IMR-90 (cell line): ENCODE measurements at regions not wholly inside any gene's neighbourhood (a gene's known extent, or its start where the extent isn't known, plus 50 kb on each side); places are given as distances from the start of the nearest gene placed in this dataset.

Experiments used
- ATAC-seq: fragments of 200-7000 bp; cut with Tn5 transposase; 2 replicates; pipeline ENCODE4 v1.9.1; 2020; ENCODE audit warnings: low read depth, mild to moderate bottlenecking, moderate library complexity
- BruUV-seq: library from RNA; stranded (reverse); fragments of 400-500 nt; replicated peaks from 2 replicates; lab custom pipeline; 2021; lab: Mats Ljungman, UMichigan
- CTCF ChIA-PET: fragments of 300-600 bp; formaldehyde crosslinking; extraction: SDS; loops from one replicate; lab custom pipeline; 2021; ENCODE audit warnings: antibody characterized with exemption; lab: Yijun Ruan, JAX
- POLR2A ChIA-PET: fragments of 300-600 bp; sonication (Branson Sonifier 250); formaldehyde crosslinking; loops from one replicate; lab custom pipeline; 2022; ENCODE audit warnings: antibody characterized with exemption; ENCODE audit not compliant: unreplicated experiment; lab: Charles Lee
- DNase-seq: peaks from one replicate; pipeline ENCODE4 v3.0.0; 2013
- H2AFZ ChIP-seq: replicated peaks from 2 replicates; pipeline ENCODE3; 2013; ENCODE audit warnings: low read length, mild to moderate bottlenecking; ENCODE audit not compliant: poor library complexity
- H2AK5ac ChIP-seq: 2 replicates; pipeline ENCODE4 v1.6.1; 2013; ENCODE audit warnings: low read depth, low read length, inconsistent platforms
- H2AK9ac ChIP-seq: replicated peaks from 2 replicates; pipeline ENCODE3; 2013; ENCODE audit warnings: mild to moderate bottlenecking, low read depth, low read length, moderate library complexity; ENCODE audit not compliant: poor library complexity
- H2BK120ac ChIP-seq: 2 replicates; pipeline ENCODE4 v1.6.1; 2013; ENCODE audit warnings: low read depth, low read length, inconsistent platforms
- H2BK15ac ChIP-seq: 3 replicates; pipeline ENCODE4 v1.6.1; 2013; ENCODE audit warnings: low read depth, low read length, inconsistent platforms
- H2BK20ac ChIP-seq: 2 replicates; pipeline ENCODE4 v1.6.1; 2013; ENCODE audit warnings: low read depth, mild to moderate bottlenecking, inconsistent platforms, low read length, moderate library complexity
- H2BK5ac ChIP-seq: 2 replicates; pipeline ENCODE4 v1.6.1; 2013; ENCODE audit warnings: mild to moderate bottlenecking, low read depth, low read length, inconsistent platforms; ENCODE audit not compliant: poor library complexity, severe bottlenecking
- H3K14ac ChIP-seq: replicated peaks from 2 replicates; pipeline ENCODE4 v1.6.1; 2013; ENCODE audit warnings: low read depth, low read length, inconsistent platforms
- H3K18ac ChIP-seq: 2 replicates; pipeline ENCODE4 v1.6.1; 2013; ENCODE audit warnings: low read depth, low read length, control low read depth
- H3K23ac ChIP-seq: 2 replicates; pipeline ENCODE4 v1.6.1; 2013; ENCODE audit warnings: low read depth, low read length, inconsistent platforms
- H3K27ac ChIP-seq: 2 replicates; pipeline ENCODE4 v1.5.1; 2013; ENCODE audit warnings: mild to moderate bottlenecking, control low read depth, low read length; ENCODE audit not compliant: insufficient read depth
- H3K27me3 ChIP-seq: 2 replicates; pipeline ENCODE4 v1.6.1; 2013; ENCODE audit warnings: low read length; ENCODE audit not compliant: control insufficient read depth, insufficient read depth
- H3K36me3 ChIP-seq: 2 replicates; pipeline ENCODE4 v1.6.1; 2013; ENCODE audit warnings: low read length, mixed read lengths; ENCODE audit not compliant: control insufficient read depth, insufficient read depth
- H3K4ac ChIP-seq: 2 replicates; pipeline ENCODE4 v1.6.1; 2013; ENCODE audit warnings: low read depth, low read length, inconsistent platforms
- H3K4me1 ChIP-seq: 2 replicates; pipeline ENCODE4 v1.6.1; 2013; ENCODE audit warnings: low read length, mixed read lengths; ENCODE audit not compliant: control insufficient read depth, insufficient read depth
- H3K4me2 ChIP-seq: 2 replicates; pipeline ENCODE4 v1.6.1; 2013; ENCODE audit warnings: low read depth, mild to moderate bottlenecking, control low read depth, low read length, moderate library complexity
- H3K4me3 ChIP-seq: 2 replicates; pipeline ENCODE4 v1.5.1; 2013; ENCODE audit warnings: low read depth, mild to moderate bottlenecking, control low read depth, low read length, moderate library complexity; ENCODE audit not compliant: insufficient read depth
- H3K56ac ChIP-seq: 2 replicates; pipeline ENCODE4 v1.6.1; 2013; ENCODE audit warnings: low read length, inconsistent platforms; ENCODE audit not compliant: insufficient read depth; ENCODE audit errors: extremely low read depth
- H3K79me1 ChIP-seq, 2 experiments: 2 replicates each; pipeline ENCODE4 v1.6.1; 2013; ENCODE audit warnings: low read length in 2 of 2, inconsistent platforms in 1 of 2, low read depth in 1 of 2
- H3K9ac ChIP-seq: 2 replicates; pipeline ENCODE4 v1.6.1; 2013; ENCODE audit warnings: low read depth, low read length, control low read depth
- H3K9me1 ChIP-seq: 2 replicates; pipeline ENCODE4 v1.6.1; 2013; ENCODE audit warnings: low read length, inconsistent platforms; ENCODE audit not compliant: insufficient read depth
- H3K9me3 ChIP-seq: 2 replicates; pipeline ENCODE4 v1.6.1; 2013; ENCODE audit warnings: low read length; ENCODE audit not compliant: control insufficient read depth, insufficient read depth
- H4K20me1 ChIP-seq: 2 replicates; pipeline ENCODE4 v1.6.1; 2013; ENCODE audit warnings: low read length, inconsistent platforms; ENCODE audit not compliant: insufficient read depth
- H4K5ac ChIP-seq: 2 replicates; pipeline ENCODE4 v1.6.1; 2013; ENCODE audit warnings: mild to moderate bottlenecking, low read depth, low read length, control low read depth
- H4K8ac ChIP-seq, 2 experiments: 2 replicates each; pipeline ENCODE4 v1.6.1; 2013; ENCODE audit warnings: low read depth in 2 of 2, low read length in 2 of 2, control low read depth in 1 of 2, inconsistent platforms in 1 of 2
- H4K91ac ChIP-seq: 2 replicates; pipeline ENCODE4 v1.6.1; 2013; ENCODE audit warnings: low read depth, low read length, inconsistent platforms; ENCODE audit not compliant: insufficient read depth
- BHLHE40 ChIP-seq: fragments of 150-350 bp; IDR thresholded peaks from 2 replicates; pipeline ENCODE4 v1.6.1; 2016; ENCODE audit warnings: mild to moderate bottlenecking, low read depth, low read length
- CEBPB ChIP-seq: IDR thresholded peaks from 2 replicates; pipeline ENCODE4 v1.6.1; 2012; ENCODE audit warnings: low read depth, low read length, improper control_type of control experiment
- CHD1 ChIP-seq: IDR thresholded peaks from 2 replicates; pipeline ENCODE4 v1.6.1; 2012; ENCODE audit warnings: low read depth, low read length, improper control_type of control experiment
- CTCF ChIP-seq: conservative IDR thresholded peaks from 2 replicates; pipeline ENCODE4 v1.5.1; 2012; ENCODE audit warnings: mild to moderate bottlenecking, low read depth, low read length, improper control_type of control experiment
- ELK1 ChIP-seq: fragments of 150-350 bp; IDR thresholded peaks from 2 replicates; pipeline ENCODE4 v1.6.1; 2016; ENCODE audit warnings: low read depth, mild to moderate bottlenecking, low read length, moderate library complexity, borderline replicate concordance
- FOS ChIP-seq: fragments of 150-350 bp; IDR thresholded peaks from 2 replicates; pipeline ENCODE4 v1.6.1; 2016; ENCODE audit warnings: low read depth, low read length
- MAFK ChIP-seq: IDR thresholded peaks from 2 replicates; pipeline ENCODE4 v1.6.1; 2012; ENCODE audit warnings: low read depth, low read length, improper control_type of control experiment
- MAZ ChIP-seq: IDR thresholded peaks from 2 replicates; pipeline ENCODE4 v1.6.1; 2012; ENCODE audit warnings: low read depth, mild to moderate bottlenecking, low read length, improper control_type of control experiment, moderate library complexity, borderline replicate concordance
- MXI1 ChIP-seq: IDR thresholded peaks from 2 replicates; pipeline ENCODE4 v1.6.1; 2012; ENCODE audit warnings: low read depth, mild to moderate bottlenecking, low read length, moderate library complexity, borderline replicate concordance
- NFE2L2 ChIP-seq: fragments of 150-350 bp; IDR thresholded peaks from 2 replicates; pipeline ENCODE4 v1.6.1; 2016; ENCODE audit warnings: low read depth, mild to moderate bottlenecking, low read length
- POLR2A ChIP-seq: IDR thresholded peaks from 2 replicates; pipeline ENCODE4 v1.6.1; 2012; ENCODE audit warnings: mild to moderate bottlenecking, low read depth, low read length
- RAD21 ChIP-seq: IDR thresholded peaks from 2 replicates; pipeline ENCODE4 v1.6.1; 2012; ENCODE audit warnings: low read length, improper control_type of control experiment
- RCOR1 ChIP-seq: IDR thresholded peaks from 2 replicates; pipeline ENCODE4 v1.6.1; 2012; ENCODE audit warnings: mild to moderate bottlenecking, low read length, improper control_type of control experiment; ENCODE audit not compliant: insufficient replicate concordance
- RFX5 ChIP-seq: IDR thresholded peaks from 2 replicates; pipeline ENCODE4 v1.8.0; 2012; ENCODE audit warnings: low read depth, mild to moderate bottlenecking, low read length, moderate library complexity
- SMC3 ChIP-seq: fragments of 150-350 bp; IDR thresholded peaks from 2 replicates; pipeline ENCODE4 v1.6.1; 2016; ENCODE audit warnings: low read depth, mild to moderate bottlenecking, antibody characterized with exemption, low read length, moderate library complexity
- USF2 ChIP-seq: fragments of 150-350 bp; IDR thresholded peaks from 2 replicates; pipeline ENCODE4 v1.6.1; 2017; ENCODE audit warnings: mild to moderate bottlenecking, antibody characterized with exemption, low read length, low read depth
- WGBS, 2 experiments: methylation state at CpG; one replicate each; pipeline versions ENCODE4 v1.1.5 to v1.1.7; 2013; ENCODE audit warnings: missing lambda C conversion rate in 2 of 2; ENCODE audit not compliant: insufficient read length in 1 of 2; ENCODE audit errors: extremely low coverage in 2 of 2; 5-methylcytosine and 5-hydroxymethylcytosine counted together
- dilution Hi-C: fragments of 300-500 bp; cut with HindIII; formaldehyde crosslinking; loops from one replicate; pipeline ENCODE4 v1.14.3; 2018; ENCODE audit warnings: low sequenced_read_pairs; ENCODE audit not compliant: unreplicated experiment
- in situ Hi-C: fragments of 300-500 bp; cut with MboI; formaldehyde crosslinking; loops from 3 replicates; pipeline ENCODE4 v1.14.3; 2019; ENCODE audit warnings: low sequenced_read_pairs, inconsistent platforms, mixed read lengths
- intact Hi-C: fragments of 100-400 bp; cut with micrococcal nuclease; formaldehyde crosslinking; loops from 2 replicates; pipeline ENCODE4 v1.10.0; 2022

GRCh38 chr15:81485806-81486205, 111.8 kb upstream of the TMC3 start:
- Histone ChIP-seq H3K9ac (no peak overlapping the region), H3K27me3 (no peaks in the 10 kb centered on the region), H2AK9ac (no peak overlapping the region), H3K9me1 (0 out of 2 replicates have a peak, but pooled peaks cover 3% of the 10 kb centered on the region), H2BK5ac (no peak overlapping the region), H2BK20ac (no peak overlapping the region), H3K9me3 (no peaks in the 10 kb centered on the region), H2BK15ac (no peak overlapping the region), H4K5ac (no peak overlapping the region), H2BK120ac (no peak overlapping the region), H2AFZ (no peak overlapping the region), H2AK5ac (peak overlapping the region; percentile 84; the same call in 1 of the 2 replicates), H3K56ac (no peak overlapping the region), H4K8ac (no peak overlapping the region), H3K18ac (no peak overlapping the region), H4K91ac (no peak overlapping the region), H3K36me3 (no peaks in the 10 kb centered on the region), H3K27ac (no peak overlapping the region), H4K20me1 (no peaks in the 10 kb centered on the region), H3K79me1 (no peaks in the 10 kb centered on the region), H3K23ac (no peak overlapping the region), H3K4me1 (no peaks in the 10 kb centered on the region), H3K14ac (no peak overlapping the region), H3K4me3 (no peak overlapping the region), H3K4ac (no peak overlapping the region), H3K4me2 (no peak overlapping the region)
- intact Hi-C loops (no loop called here), dilution Hi-C loops (no loop called here), in situ Hi-C loops (no loop called here)
- ChIA-PET CTCF (no interaction called here), POLR2A (no interaction called here)
- no TSS peak for BruUV-seq
- no peak for TF ChIP-seq MXI1
- no peak for TF ChIP-seq ELK1
- TF ChIP-seq SMC3: no peak
- no peak for TF ChIP-seq MAFK
- no peak for TF ChIP-seq USF2
- TF ChIP-seq RAD21: no peak
- no peak for TF ChIP-seq CHD1
- TF ChIP-seq CEBPB: no peak
- TF ChIP-seq RCOR1: no peak
- TF ChIP-seq MAZ: no peak
- TF ChIP-seq NFE2L2: no peak
- no peak for TF ChIP-seq CTCF
- TF ChIP-seq FOS: no peak
- TF ChIP-seq BHLHE40: no peak
- TF ChIP-seq POLR2A: no peak
- TF ChIP-seq RFX5: no peak
- ATAC-seq: no peak
- no peak for DNase-seq
- 100% methylated on average over 2 of the region's 5 CpGs; no CpG with 5 or more reads in 1 of the 2 experiments for WGBS, 2 experiments
